ENCODE measurements at regions not wholly inside any gene's neighbourhood (a gene's known extent, or its start where the extent isn't known, plus 50 kb on each side); places are given as distances from the start of the nearest gene placed in this dataset.

GRCh38 chr4:18138076-18138665 is 116.6 kb upstream of the LCORL start:
- Histone ChIP-seq H3K4me1 (no peaks in the 10 kb centered on the region), H3K36me3 (no peaks in the 10 kb centered on the region), H3K9me3 (no peaks in the 10 kb centered on the region), H3K4me3 (no peak overlapping the region), H3K27ac (no peak overlapping the region), H3K27me3 (no peaks in the 10 kb centered on the region)
- intact Hi-C loops (cut with DNase I; ENCODE audit: low total_unique reads) (no loop called here), in situ Hi-C loops (cut with MboI; ENCODE audit: low sequenced_read_pairs in 4 of 4) (no loop called here)
- ATAC-seq (no peak), DNase-seq (no peak)
- TF ChIP-seq CTCF (IDR thresholded peaks at IDR 0.05 in 4 of 5, conservative IDR thresholded peaks at IDR 0.05 in 1 of 5) (no peak), POLR2A (IDR thresholded peaks at IDR 0.05) (no peak)

- no peak overlapping the region for H3K4me3 ChIP-seq
- intact Hi-C loops (cut with DNase I; ENCODE audit: low total_unique reads) (no loop called here), in situ Hi-C loops (cut with MboI; ENCODE audit: low sequenced_read_pairs in 4 of 4) (no loop called here)
- H3K27me3 ChIP-seq, result no peaks in the 10 kb centered on the region
- DNase-seq (no peak), ATAC-seq (no peak)
- no peaks in the 10 kb centered on the region for H3K36me3 ChIP-seq
- TF ChIP-seq POLR2A (IDR thresholded peaks at IDR 0.05), result no peak
- TF ChIP-seq CTCF (IDR thresholded peaks at IDR 0.05 in 4 of 5, conservative IDR thresholded peaks at IDR 0.05 in 1 of 5), result no peak
- H3K4me1 ChIP-seq, result no peaks in the 10 kb centered on the region
- H3K9me3 ChIP-seq, result no peaks in the 10 kb centered on the region
- no peak overlapping the region for H3K27ac ChIP-seq
These were observed 112.6 kb upstream of the LCORL start for GRCh38 chr4:18134111-18134510.

- H3K4me3 ChIP-seq, result no peak overlapping the region
- in situ Hi-C loops (cut with MboI; ENCODE audit: low sequenced_read_pairs in 4 of 4), result no loop called here
- TF ChIP-seq POLR2A (IDR thresholded peaks at IDR 0.05) (no peak), CTCF (IDR thresholded peaks at IDR 0.05 in 4 of 5, conservative IDR thresholded peaks at IDR 0.05 in 1 of 5) (no peak)
- no peaks in the 10 kb centered on the region for H3K9me3 ChIP-seq
- intact Hi-C loops (cut with DNase I; ENCODE audit: low total_unique reads), result no loop called here
- no peak for ATAC-seq
- no peaks in the 10 kb centered on the region for H3K36me3 ChIP-seq
- DNase-seq, result no peak
- no peak overlapping the region for H3K27ac ChIP-seq
- no peaks in the 10 kb centered on the region for H3K4me1 ChIP-seq
- no peaks in the 10 kb centered on the region for H3K27me3 ChIP-seq
These were observed 108.7 kb upstream of the LCORL start for GRCh38 chr4:18130256-18130655.

GRCh38 chr4:18128241-18128640 is 106.7 kb upstream of the LCORL start:
- in situ Hi-C loops (cut with MboI; ENCODE audit: low sequenced_read_pairs in 4 of 4), result no loop called here
- H3K27ac ChIP-seq, result no peak overlapping the region
- DNase-seq, result no peak
- no peaks in the 10 kb centered on the region for H3K27me3 ChIP-seq
- TF ChIP-seq CTCF (IDR thresholded peaks at IDR 0.05 in 4 of 5, conservative IDR thresholded peaks at IDR 0.05 in 1 of 5) (no peak), POLR2A (IDR thresholded peaks at IDR 0.05) (no peak)
- H3K9me3 ChIP-seq, result no peaks in the 10 kb centered on the region
- H3K4me3 ChIP-seq, result no peak overlapping the region
- intact Hi-C loops (cut with DNase I; ENCODE audit: low total_unique reads), result no loop called here
- no peak for ATAC-seq
- no peaks in the 10 kb centered on the region for H3K36me3 ChIP-seq
- H3K4me1 ChIP-seq, result no peaks in the 10 kb centered on the region

GRCh38 chr4:18127030-18127429 is 105.5 kb upstream of the LCORL start:
- no peak for DNase-seq
- TF ChIP-seq POLR2A (IDR thresholded peaks at IDR 0.05), result no peak
- no peak for TF ChIP-seq CTCF (IDR thresholded peaks at IDR 0.05 in 4 of 5, conservative IDR thresholded peaks at IDR 0.05 in 1 of 5)
- H3K4me3 ChIP-seq, result no peak overlapping the region
- H3K27ac ChIP-seq, result no peak overlapping the region
- intact Hi-C loops (cut with DNase I; ENCODE audit: low total_unique reads) (no loop called here), in situ Hi-C loops (cut with MboI; ENCODE audit: low sequenced_read_pairs in 4 of 4) (no loop called here)
- H3K4me1 ChIP-seq, result no peaks in the 10 kb centered on the region
- H3K9me3 ChIP-seq, result no peaks in the 10 kb centered on the region
- no peaks in the 10 kb centered on the region for H3K27me3 ChIP-seq
- H3K36me3 ChIP-seq, result no peaks in the 10 kb centered on the region
- ATAC-seq, result no peak

Data from gastrocnemius medialis (tissue), 4 donors.